Mammary epithelial cell (primary cell): ENCODE measurements at regions not wholly inside any gene's neighbourhood (a gene's known extent, or its start where the extent isn't known, plus 50 kb on each side); places are given as distances from the start of the nearest gene placed in this dataset.

ENCODE experiments used
- EZH2 ChIP-seq: IDR thresholded peaks from 2 replicates; pipeline ENCODE4 v1.6.1; 2012; ENCODE audit warnings: low read length, inconsistent platforms, borderline replicate concordance
- TF ChIP-seq, protein P1 (sequence below), 2 donors: IDR thresholded peaks in 1 of 2; conservative IDR thresholded peaks in 1 of 2; 2 replicates each; pipeline ENCODE4 v1.5.1; 2011 to 2012; ENCODE audit warnings: inconsistent platforms in 2 of 2, low read length in 2 of 2, mild to moderate bottlenecking in 2 of 2, control low read depth in 1 of 2, low read depth in 1 of 2; ENCODE audit not compliant: insufficient read depth in 1 of 2; ENCODE audit errors: extremely low read depth in 1 of 2

DNA sequence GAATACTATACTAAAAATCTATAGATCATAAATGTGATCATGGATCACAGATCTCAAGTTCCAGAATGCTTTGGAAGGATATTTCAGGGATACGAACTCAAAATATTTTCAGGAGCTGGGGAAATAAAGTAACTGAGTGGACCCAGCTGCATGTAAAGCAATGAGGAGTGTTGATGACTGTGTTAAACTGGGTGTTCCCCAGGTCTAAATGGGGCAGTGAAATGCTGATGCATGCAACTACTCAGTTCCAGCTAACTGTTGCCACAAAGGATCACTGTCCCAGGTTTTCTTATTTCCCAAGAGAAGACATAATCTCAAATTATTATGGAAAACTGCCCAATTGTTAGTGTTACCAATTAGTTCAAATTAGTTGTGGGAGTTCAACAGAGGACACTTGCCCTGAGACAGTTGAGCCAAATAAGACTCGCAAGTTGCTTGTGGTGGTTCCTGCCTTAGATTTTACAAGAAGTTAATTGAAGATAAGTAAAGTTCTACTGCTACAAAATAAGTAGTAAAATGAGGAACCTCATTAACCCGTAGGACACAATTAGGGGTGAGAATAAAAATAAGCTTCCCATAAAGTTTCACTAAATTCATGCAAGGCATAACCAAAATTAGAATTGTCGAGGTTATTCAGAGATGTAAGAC lies 66.3 kb upstream of the IL12A start:
- TF ChIP-seq, protein P1, sequence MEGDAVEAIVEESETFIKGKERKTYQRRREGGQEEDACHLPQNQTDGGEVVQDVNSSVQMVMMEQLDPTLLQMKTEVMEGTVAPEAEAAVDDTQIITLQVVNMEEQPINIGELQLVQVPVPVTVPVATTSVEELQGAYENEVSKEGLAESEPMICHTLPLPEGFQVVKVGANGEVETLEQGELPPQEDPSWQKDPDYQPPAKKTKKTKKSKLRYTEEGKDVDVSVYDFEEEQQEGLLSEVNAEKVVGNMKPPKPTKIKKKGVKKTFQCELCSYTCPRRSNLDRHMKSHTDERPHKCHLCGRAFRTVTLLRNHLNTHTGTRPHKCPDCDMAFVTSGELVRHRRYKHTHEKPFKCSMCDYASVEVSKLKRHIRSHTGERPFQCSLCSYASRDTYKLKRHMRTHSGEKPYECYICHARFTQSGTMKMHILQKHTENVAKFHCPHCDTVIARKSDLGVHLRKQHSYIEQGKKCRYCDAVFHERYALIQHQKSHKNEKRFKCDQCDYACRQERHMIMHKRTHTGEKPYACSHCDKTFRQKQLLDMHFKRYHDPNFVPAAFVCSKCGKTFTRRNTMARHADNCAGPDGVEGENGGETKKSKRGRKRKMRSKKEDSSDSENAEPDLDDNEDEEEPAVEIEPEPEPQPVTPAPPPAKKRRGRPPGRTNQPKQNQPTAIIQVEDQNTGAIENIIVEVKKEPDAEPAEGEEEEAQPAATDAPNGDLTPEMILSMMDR (conservative IDR thresholded peaks at IDR 0.05 in 1 of 2, IDR thresholded peaks at IDR 0.05 in 1 of 2; ENCODE audit: extremely low read depth in 1 of 2, insufficient read depth in 1 of 2, low read depth in 1 of 2, low read length in 2 of 2), result no peak
- TF ChIP-seq EZH2, result no peak
